Activated naive CD4-positive, alpha-beta T cell treated with anti-CD3 and anti-CD28 coated beads for 36 hours (primary cell): ENCODE measurements at regions not wholly inside any gene's neighbourhood (a gene's known extent, or its start where the extent isn't known, plus 50 kb on each side); places are given as distances from the start of the nearest gene placed in this dataset.
"Not testable (repeated sequence)": the region's sequence is repeated elsewhere in the genome, so short reads cannot be mapped to it uniquely, and the experiment has no call there.

Source experiments
- CTCF ChIA-PET: fragments of 350-600 bp; sonication (Branson Sonifier 250); formaldehyde crosslinking; loops from one replicate; lab custom pipeline; 2021; ENCODE audit warnings: antibody characterized with exemption; lab: Charles Lee
- DNase-seq: peaks from one replicate; pipeline ENCODE4 v3.0.0-alpha.2; 2020
- H3K27ac Mint-ChIP-seq: one replicate; pipeline ENCODE4 v1.8.0; 2021; ENCODE audit warnings: mild to moderate bottlenecking, mixed read lengths
- H3K27me3 Mint-ChIP-seq: one replicate; pipeline ENCODE4 v1.8.0; 2021; ENCODE audit warnings: low read depth, mixed read lengths
- H3K36me3 Mint-ChIP-seq: one replicate; pipeline ENCODE4 v1.8.0; 2021; ENCODE audit warnings: low read depth, mixed read lengths
- H3K4me1 Mint-ChIP-seq: one replicate; pipeline ENCODE4 v1.8.0; 2021; ENCODE audit warnings: low read depth, mixed read lengths
- H3K4me3 Mint-ChIP-seq: one replicate; pipeline ENCODE4 v1.8.0; 2021; ENCODE audit warnings: mild to moderate bottlenecking, moderate library complexity, mixed read lengths
- H3K9me3 Mint-ChIP-seq: one replicate; pipeline ENCODE4 v1.8.0; 2021; ENCODE audit warnings: mixed read lengths
- intact Hi-C: fragments of 100-400 bp; cut with micrococcal nuclease; formaldehyde crosslinking; loops from one replicate; pipeline ENCODE4 v1.15.1; 2023

- DNase-seq = no peak
- CTCF ChIA-PET = no interaction called here
- H3K27ac Mint-ChIP-seq = no peak overlapping the region
- peaks cover 7% of the 10 kb centered on the region for H3K9me3 Mint-ChIP-seq
- H3K4me1 Mint-ChIP-seq = no peaks in the 10 kb centered on the region
- H3K4me3 Mint-ChIP-seq = no peak overlapping the region
- intact Hi-C loops = no loop called here
- H3K36me3 Mint-ChIP-seq = no peaks in the 10 kb centered on the region
- no peaks in the 10 kb centered on the region for H3K27me3 Mint-ChIP-seq
Observed at GRCh38 chr12:87008785-87009384, 752.7 kb upstream of the MGAT4C start.

GRCh38 chr12:87001102-87001501, 744.9 kb upstream of the MGAT4C start:
- intact Hi-C loops = no loop called here

GRCh38 chr12:86985298-86985697, 729.1 kb upstream of the MGAT4C start:
- H3K27me3 Mint-ChIP-seq = no peaks in the 10 kb centered on the region
- no peaks in the 10 kb centered on the region for H3K36me3 Mint-ChIP-seq
- peaks cover 2% of the 10 kb centered on the region for H3K9me3 Mint-ChIP-seq
- no peak overlapping the region for H3K27ac Mint-ChIP-seq
- DNase-seq = no peak
- intact Hi-C loops = no loop called here
- CTCF ChIA-PET = no interaction called here
- H3K4me3 Mint-ChIP-seq = no peak overlapping the region
- H3K4me1 Mint-ChIP-seq = no peaks in the 10 kb centered on the region

More at GRCh38 chr12:87001102-87001501, 744.9 kb upstream of the MGAT4C start:
- no peak overlapping the region for H3K27ac Mint-ChIP-seq
- CTCF ChIA-PET = no interaction called here
- H3K27me3 Mint-ChIP-seq = no peaks in the 10 kb centered on the region
- H3K4me1 Mint-ChIP-seq = no peaks in the 10 kb centered on the region
- peaks cover 19% of the 10 kb centered on the region for H3K9me3 Mint-ChIP-seq
- no peak for DNase-seq
- H3K36me3 Mint-ChIP-seq = no peaks in the 10 kb centered on the region
- no peak overlapping the region for H3K4me3 Mint-ChIP-seq

GRCh38 chr12:86970595-86970994, 714.4 kb upstream of the MGAT4C start:
- H3K4me1 Mint-ChIP-seq, H3K9me3 Mint-ChIP-seq, H3K27me3 Mint-ChIP-seq, intact Hi-C loops, H3K27ac Mint-ChIP-seq, H3K36me3 Mint-ChIP-seq, CTCF ChIA-PET, DNase-seq, H3K4me3 Mint-ChIP-seq: not testable (repeated sequence)

- DNase-seq = no peak
- H3K36me3 Mint-ChIP-seq = no peaks in the 10 kb centered on the region
- H3K4me3 Mint-ChIP-seq = no peak overlapping the region
- H3K9me3 Mint-ChIP-seq = peaks cover 10% of the 10 kb centered on the region
- CTCF ChIA-PET = no interaction called here
- no peak overlapping the region for H3K27ac Mint-ChIP-seq
- H3K27me3 Mint-ChIP-seq = no peaks in the 10 kb centered on the region
- no peaks in the 10 kb centered on the region for H3K4me1 Mint-ChIP-seq
- intact Hi-C loops = no loop called here
Observed at GRCh38 chr12:86959766-86960458, 703.7 kb upstream of the MGAT4C start.

- no peak overlapping the region for H3K4me3 Mint-ChIP-seq
- CTCF ChIA-PET = no interaction called here
- no peaks in the 10 kb centered on the region for H3K4me1 Mint-ChIP-seq
- no peak overlapping the region for H3K27ac Mint-ChIP-seq
- DNase-seq = no peak
- H3K27me3 Mint-ChIP-seq = no peaks in the 10 kb centered on the region
- H3K9me3 Mint-ChIP-seq = peaks cover 4% of the 10 kb centered on the region
- H3K36me3 Mint-ChIP-seq = no peaks in the 10 kb centered on the region
- intact Hi-C loops = no loop called here
Observed at GRCh38 chr12:86950444-86950843, 694.3 kb upstream of the MGAT4C start.

GRCh38 chr12:86950043-86950442, 693.9 kb upstream of the MGAT4C start:
- no peaks in the 10 kb centered on the region for H3K36me3 Mint-ChIP-seq
- CTCF ChIA-PET = no interaction called here
- DNase-seq = no peak
- H3K4me1 Mint-ChIP-seq = no peaks in the 10 kb centered on the region
- H3K27me3 Mint-ChIP-seq = no peaks in the 10 kb centered on the region
- H3K9me3 Mint-ChIP-seq = peaks cover 4% of the 10 kb centered on the region
- H3K4me3 Mint-ChIP-seq = no peak overlapping the region
- intact Hi-C loops = no loop called here
- H3K27ac Mint-ChIP-seq = no peak overlapping the region

- Mint-ChIP-seq H3K36me3 (no peaks in the 10 kb centered on the region), H3K9me3 (peaks cover 5% of the 10 kb centered on the region), H3K27ac (no peak overlapping the region), H3K4me1 (no peaks in the 10 kb centered on the region), H3K27me3 (no peaks in the 10 kb centered on the region), H3K4me3 (no peak overlapping the region)
- CTCF ChIA-PET = no interaction called here
- intact Hi-C loops = no loop called here
- DNase-seq = no peak
Observed at GRCh38 chr12:86948851-86949250, 692.7 kb upstream of the MGAT4C start.

- Mint-ChIP-seq H3K27ac (no peak overlapping the region), H3K36me3 (no peaks in the 10 kb centered on the region), H3K27me3 (no peaks in the 10 kb centered on the region), H3K4me1 (no peaks in the 10 kb centered on the region), H3K4me3 (no peak overlapping the region), H3K9me3 (peaks cover 3% of the 10 kb centered on the region)
- CTCF ChIA-PET = no interaction called here
- intact Hi-C loops = no loop called here
- no peak for DNase-seq
Observed at GRCh38 chr12:86945685-86946196, 689.5 kb upstream of the MGAT4C start.

GRCh38 chr12:86944197-86944819, 688.1 kb upstream of the MGAT4C start:
- CTCF ChIA-PET, DNase-seq, H3K9me3 Mint-ChIP-seq, H3K4me3 Mint-ChIP-seq, H3K36me3 Mint-ChIP-seq, intact Hi-C loops, H3K27ac Mint-ChIP-seq, H3K27me3 Mint-ChIP-seq, H3K4me1 Mint-ChIP-seq: not testable (repeated sequence)

GRCh38 chr12:86931714-86932113, 675.5 kb upstream of the MGAT4C start:
- no peak overlapping the region for H3K4me3 Mint-ChIP-seq
- H3K36me3 Mint-ChIP-seq = no peaks in the 10 kb centered on the region
- CTCF ChIA-PET = no interaction called here
- H3K27ac Mint-ChIP-seq = no peak overlapping the region
- H3K27me3 Mint-ChIP-seq = no peaks in the 10 kb centered on the region
- intact Hi-C loops = no loop called here
- no peaks in the 10 kb centered on the region for H3K4me1 Mint-ChIP-seq
- H3K9me3 Mint-ChIP-seq = no peaks in the 10 kb centered on the region
- no peak for DNase-seq

- Mint-ChIP-seq H3K27ac (no peak overlapping the region), H3K27me3 (no peaks in the 10 kb centered on the region), H3K4me1 (no peaks in the 10 kb centered on the region), H3K4me3 (no peak overlapping the region), H3K9me3 (no peaks in the 10 kb centered on the region), H3K36me3 (no peaks in the 10 kb centered on the region)
- DNase-seq = no peak
- CTCF ChIA-PET = no interaction called here
- intact Hi-C loops = no loop called here
Observed at GRCh38 chr12:86929962-86930361, 673.8 kb upstream of the MGAT4C start.

- CTCF ChIA-PET = interaction anchor here (0.6 kb wide), 1 partner anchor 1338 kb away, joined by 3 read pairs; no protein-coding TSS in a partner anchor
- no peak overlapping the region for H3K4me3 Mint-ChIP-seq
- H3K27ac Mint-ChIP-seq = no peak overlapping the region
- DNase-seq = no peak
- intact Hi-C loops = no loop called here
- H3K36me3 Mint-ChIP-seq = no peaks in the 10 kb centered on the region
- H3K9me3 Mint-ChIP-seq = no peaks in the 10 kb centered on the region
- no peaks in the 10 kb centered on the region for H3K4me1 Mint-ChIP-seq
- no peaks in the 10 kb centered on the region for H3K27me3 Mint-ChIP-seq
Observed at GRCh38 chr12:86917121-86917520, 660.9 kb upstream of the MGAT4C start.
